ENCODE measurements at regions not wholly inside any gene's neighbourhood (a gene's known extent, or its start where the extent isn't known, plus 50 kb on each side); places are given as distances from the start of the nearest gene placed in this dataset.
"Not testable (repeated sequence)": the region's sequence is repeated elsewhere in the genome, so short reads cannot be mapped to it uniquely, and the experiment has no call there.

GRCh38 chr6:147983581-147984366, 358.9 kb upstream of the SASH1 start:
- no peak for DNase-seq

GRCh38 chr6:147986846-147987245, 355.8 kb upstream of the SASH1 start:
- no peak for DNase-seq

- DNase-seq: no peak
Observed at GRCh38 chr6:147990159-147990558, 352.5 kb upstream of the SASH1 start.

GRCh38 chr6:147991961-147992360, 350.7 kb upstream of the SASH1 start:
- DNase-seq: no peak

- no peak for DNase-seq
Observed at GRCh38 chr6:147999001-147999540, 343.6 kb upstream of the SASH1 start.

- DNase-seq: no peak
Observed at GRCh38 chr6:148001844-148002642, 340.6 kb upstream of the SASH1 start.

GRCh38 chr6:148004651-148005050, 338.0 kb upstream of the SASH1 start:
- no peak for DNase-seq

- DNase-seq: no peak
Observed at GRCh38 chr6:148005806-148006205, 336.8 kb upstream of the SASH1 start.

- DNase-seq: not testable (repeated sequence)
Observed at GRCh38 chr6:148010516-148010915, 332.1 kb upstream of the SASH1 start.

- no peak for DNase-seq
Observed at GRCh38 chr6:148016013-148016412, 326.6 kb upstream of the SASH1 start.

GRCh38 chr6:148021165-148021564, 321.5 kb upstream of the SASH1 start:
- no peak for DNase-seq

GRCh38 chr6:148021699-148022098, 320.9 kb upstream of the SASH1 start:
- no peak for DNase-seq

GRCh38 chr6:148022279-148022678, 320.4 kb upstream of the SASH1 start:
- not testable (repeated sequence) for DNase-seq

- DNase-seq: no peak
Observed at GRCh38 chr6:148027201-148027600, 315.4 kb upstream of the SASH1 start.

GRCh38 chr6:148035806-148036390, 306.7 kb upstream of the SASH1 start:
- DNase-seq: no peak

GRCh38 chr6:148037496-148037895, 305.1 kb upstream of the SASH1 start:
- no peak for DNase-seq

- no peak for DNase-seq
Observed at GRCh38 chr6:148041546-148041945, 301.1 kb upstream of the SASH1 start.

- DNase-seq: no peak
Observed at GRCh38 chr6:148042536-148042935, 300.1 kb upstream of the SASH1 start.

- no peak for DNase-seq
Observed at GRCh38 chr6:148044261-148044751, 298.3 kb upstream of the SASH1 start.

- no peak for DNase-seq
Observed at GRCh38 chr6:148044921-148045320, 297.7 kb upstream of the SASH1 start.

GRCh38 chr6:148053209-148053608, 289.4 kb upstream of the SASH1 start:
- DNase-seq: no peak

GRCh38 chr6:148053796-148054195, 288.8 kb upstream of the SASH1 start:
- no peak for DNase-seq

- no peak for DNase-seq
Observed at GRCh38 chr6:148054219-148054618, 288.4 kb upstream of the SASH1 start.

Data from inflammatory macrophage (primary cell).